HG03442 (cell line): ENCODE measurements at regions not wholly inside any gene's neighbourhood (a gene's known extent, or its start where the extent isn't known, plus 50 kb on each side); places are given as distances from the start of the nearest gene placed in this dataset.
"Not testable (repeated sequence)": the region's sequence is repeated elsewhere in the genome, so short reads cannot be mapped to it uniquely, and the experiment has no call there.

Experiments
- ATAC-seq: cut with Tn5 transposase; IDR thresholded peaks from one replicate; pipeline ENCODE4 v1.9.1; 2021; ENCODE audit warnings: mild to moderate bottlenecking, moderate library complexity; ENCODE audit not compliant: unreplicated experiment

GRCh38 chr5:92674321-92674720 is 906.7 kb downstream of the NR2F1-AS1 start:
- ATAC-seq, result no peak

- ATAC-seq, result no peak
These were observed 915.5 kb downstream of the NR2F1-AS1 start for GRCh38 chr5:92665506-92665905.

- no peak for ATAC-seq
These were observed 918.3 kb downstream of the NR2F1-AS1 start for GRCh38 chr5:92662741-92663140.

GRCh38 chr5:92659246-92659645 is 921.8 kb downstream of the NR2F1-AS1 start:
- ATAC-seq, result no peak

GRCh38 chr5:92654601-92655000 is 926.4 kb downstream of the NR2F1-AS1 start:
- ATAC-seq, result not testable (repeated sequence)

GRCh38 chr5:92653730-92654461 is 927.1 kb downstream of the NR2F1-AS1 start:
- no peak for ATAC-seq

- no peak for ATAC-seq
These were observed 928.3 kb downstream of the NR2F1-AS1 start for GRCh38 chr5:92652756-92653155.

GRCh38 chr5:92644266-92644886 is 936.6 kb downstream of the NR2F1-AS1 start:
- no peak for ATAC-seq

- no peak for ATAC-seq
These were observed 939.7 kb downstream of the NR2F1-AS1 start for GRCh38 chr5:92641031-92641962.

GRCh38 chr5:92640340-92640739 is 940.7 kb downstream of the NR2F1-AS1 start:
- ATAC-seq, result no peak

GRCh38 chr5:92637960-92638359 is 943.1 kb downstream of the NR2F1-AS1 start:
- no peak for ATAC-seq

GRCh38 chr5:92637247-92637646 is 943.8 kb downstream of the NR2F1-AS1 start:
- ATAC-seq, result no peak

GRCh38 chr5:92635001-92635461 is 946.0 kb downstream of the NR2F1-AS1 start:
- ATAC-seq, result no peak

- no peak for ATAC-seq
These were observed 947.0 kb downstream of the NR2F1-AS1 start for GRCh38 chr5:92633875-92634487.

GRCh38 chr5:92633176-92633575 is 947.8 kb downstream of the NR2F1-AS1 start:
- no peak for ATAC-seq

- ATAC-seq, result not testable (repeated sequence)
These were observed 949.8 kb downstream of the NR2F1-AS1 start for GRCh38 chr5:92631237-92631701.

GRCh38 chr5:92629574-92629973 is 951.4 kb downstream of the NR2F1-AS1 start:
- ATAC-seq, result no peak

GRCh38 chr5:92629000-92629399 is 952.0 kb downstream of the NR2F1-AS1 start:
- no peak for ATAC-seq

- ATAC-seq, result no peak
These were observed 953.8 kb downstream of the NR2F1-AS1 start for GRCh38 chr5:92627186-92627585.

- no peak for ATAC-seq
These were observed 964.9 kb downstream of the NR2F1-AS1 start for GRCh38 chr5:92616085-92616484.

- ATAC-seq, result no peak
These were observed 967.5 kb downstream of the NR2F1-AS1 start for GRCh38 chr5:92613546-92613945.
